GM12892 (cell line): ENCODE measurements at regions not wholly inside any gene's neighbourhood (a gene's known extent, or its start where the extent isn't known, plus 50 kb on each side); places are given as distances from the start of the nearest gene placed in this dataset.

Source experiments
- DNase-seq: peaks from one replicate; pipeline ENCODE4 v3.0.0; 2011; ENCODE audit not compliant: insufficient read length
- FAIRE-seq: peaks from 2 replicates; lab custom pipeline; 2011; peaks lifted over from hg19 to GRCh38; lab: Jason Lieb, UNC
- POLR2A ChIP-seq: IDR thresholded peaks from 2 replicates; pipeline ENCODE4 v1.6.1; 2011; ENCODE audit warnings: low read depth, low read length, control low read depth
- POLR2AphosphoS5 ChIP-seq: IDR thresholded peaks from 2 replicates; pipeline ENCODE4 v1.6.1; 2011; ENCODE audit warnings: low read depth, low read length, control low read depth
- TAF1 ChIP-seq: IDR thresholded peaks from 2 replicates; pipeline ENCODE4 v1.6.1; 2011; ENCODE audit warnings: low read depth, mild to moderate bottlenecking, control low read depth, low read length, borderline replicate concordance

GRCh38 chr2:150581717-150582472, 94.4 kb upstream of the RND3 start:
- TF ChIP-seq TAF1 (no peak), POLR2AphosphoS5 (no peak), POLR2A (no peak)
- DNase-seq (no peak), FAIRE-seq (no peak)

GRCh38 chr2:150578481-150578880, 91.0 kb upstream of the RND3 start:
- DNase-seq (no peak), FAIRE-seq (no peak)
- TF ChIP-seq TAF1: no peak
- no peak for TF ChIP-seq POLR2A
- TF ChIP-seq POLR2AphosphoS5: no peak

- FAIRE-seq: no peak
- DNase-seq: no peak
- TF ChIP-seq POLR2AphosphoS5 (no peak), TAF1 (no peak), POLR2A (no peak)
Measured at GRCh38 chr2:150575861-150576260, 88.4 kb upstream of the RND3 start.

GRCh38 chr2:150572961-150573395, 85.5 kb upstream of the RND3 start:
- FAIRE-seq (no peak), DNase-seq (no peak)
- no peak for TF ChIP-seq TAF1
- TF ChIP-seq POLR2AphosphoS5: no peak

- TF ChIP-seq TAF1 (no peak), POLR2AphosphoS5 (no peak), POLR2A (no peak)
- FAIRE-seq (no peak), DNase-seq (no peak)
Measured at GRCh38 chr2:150572194-150572766, 84.8 kb upstream of the RND3 start.

GRCh38 chr2:150571121-150571520, 83.7 kb upstream of the RND3 start:
- FAIRE-seq (no peak), DNase-seq (no peak)
- no peak for TF ChIP-seq TAF1
- no peak for TF ChIP-seq POLR2A
- TF ChIP-seq POLR2AphosphoS5: no peak

- DNase-seq: no peak
- no peak for TF ChIP-seq POLR2AphosphoS5
- no peak for TF ChIP-seq POLR2A
- no peak for TF ChIP-seq TAF1
- FAIRE-seq: no peak
Measured at GRCh38 chr2:150570712-150571111, 83.2 kb upstream of the RND3 start.

- FAIRE-seq (no peak), DNase-seq (no peak)
- TF ChIP-seq TAF1 (no peak), POLR2A (no peak), POLR2AphosphoS5 (no peak)
Measured at GRCh38 chr2:150569761-150570160, 82.3 kb upstream of the RND3 start.

- FAIRE-seq (no peak), DNase-seq (no peak)
- TF ChIP-seq POLR2A (no peak), TAF1 (no peak), POLR2AphosphoS5 (no peak)
Measured at GRCh38 chr2:150567771-150568301, 80.4 kb upstream of the RND3 start.

- DNase-seq: no peak
- no peak for FAIRE-seq
- TF ChIP-seq TAF1: no peak
- no peak for TF ChIP-seq POLR2A
- TF ChIP-seq POLR2AphosphoS5: no peak
Measured at GRCh38 chr2:150566289-150566688, 78.8 kb upstream of the RND3 start.

- no peak for FAIRE-seq
- DNase-seq: no peak
- TF ChIP-seq POLR2A (no peak), POLR2AphosphoS5 (no peak), TAF1 (no peak)
Measured at GRCh38 chr2:150561076-150561475, 73.6 kb upstream of the RND3 start.
